Activated CD8-positive, alpha-beta T cell treated with anti-CD3 and anti-CD28 coated beads, Interleukin-2, amount 10 ng/mL, durations not matched to agents 7 days and 5 days (primary cell): ENCODE measurements at regions not wholly inside any gene's neighbourhood (a gene's known extent, or its start where the extent isn't known, plus 50 kb on each side); places are given as distances from the start of the nearest gene placed in this dataset.

Experiments
- ATAC-seq: fragments of 150-1000 bp; cut with Tn5 transposase; one replicate; pipeline ENCODE4 v1.10.0; 2021; ENCODE audit warnings: moderate library complexity
- CTCF ChIA-PET: fragments of 350-600 bp; sonication (Branson Sonifier 250); formaldehyde crosslinking; loops from one replicate; lab custom pipeline; 2021; ENCODE audit warnings: antibody characterized with exemption; lab: Charles Lee
- POLR2A ChIA-PET: fragments of 350-600 bp; sonication (Branson Sonifier 250); formaldehyde crosslinking; loops from one replicate; lab custom pipeline; 2021; ENCODE audit warnings: antibody characterized with exemption; lab: Charles Lee
- DNase-seq: peaks from one replicate; pipeline ENCODE4 v3.0.0-alpha.2; 2020
- H3K27ac Mint-ChIP-seq: one replicate; pipeline ENCODE4 v1.8.0; 2021; ENCODE audit warnings: mild to moderate bottlenecking, mixed read lengths
- H3K27me3 Mint-ChIP-seq: one replicate; pipeline ENCODE4 v1.8.0; 2021; ENCODE audit warnings: low read depth, mixed read lengths
- H3K36me3 Mint-ChIP-seq: one replicate; pipeline ENCODE4 v1.8.0; 2021; ENCODE audit warnings: low read depth, mixed read lengths
- H3K4me1 Mint-ChIP-seq: one replicate; pipeline ENCODE4 v1.8.0; 2021; ENCODE audit warnings: low read depth, mixed read lengths
- H3K4me3 Mint-ChIP-seq: one replicate; pipeline ENCODE4 v1.8.0; 2021; ENCODE audit warnings: mild to moderate bottlenecking, mixed read lengths
- H3K9me3 Mint-ChIP-seq: one replicate; pipeline ENCODE4 v1.8.0; 2022; ENCODE audit warnings: mixed read lengths; ENCODE audit not compliant: insufficient read depth

DNA sequence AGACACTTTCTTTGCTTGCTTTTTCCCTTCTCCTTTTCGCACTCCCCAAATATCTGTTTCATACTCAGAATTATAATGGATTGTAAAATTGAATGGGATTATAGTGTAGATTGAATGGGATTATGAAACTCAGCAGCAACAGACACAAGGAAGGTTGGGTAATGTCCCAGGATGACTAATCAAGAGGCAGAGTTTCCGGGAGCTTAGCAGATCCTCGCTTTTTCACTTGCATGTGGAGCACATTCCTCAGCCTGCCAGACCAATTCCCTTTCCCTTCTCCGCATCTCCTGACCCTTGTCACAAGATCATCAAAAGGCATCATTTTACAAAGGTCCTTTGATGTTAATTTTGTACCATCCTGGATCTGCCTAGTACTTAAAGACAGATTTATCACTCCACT lies 55.1 kb upstream of the SLC1A1 start:
- Mint-ChIP-seq H3K36me3 (no peaks in the 10 kb centered on the region), H3K4me1 (no peaks in the 10 kb centered on the region), H3K27me3 (no peaks in the 10 kb centered on the region), H3K9me3 (no peaks in the 10 kb centered on the region), H3K27ac (no peak overlapping the region), H3K4me3 (no peak overlapping the region)
- ATAC-seq (no peak), DNase-seq (no peak)
- ChIA-PET POLR2A (no interaction called here), CTCF (no interaction called here)

DNA sequence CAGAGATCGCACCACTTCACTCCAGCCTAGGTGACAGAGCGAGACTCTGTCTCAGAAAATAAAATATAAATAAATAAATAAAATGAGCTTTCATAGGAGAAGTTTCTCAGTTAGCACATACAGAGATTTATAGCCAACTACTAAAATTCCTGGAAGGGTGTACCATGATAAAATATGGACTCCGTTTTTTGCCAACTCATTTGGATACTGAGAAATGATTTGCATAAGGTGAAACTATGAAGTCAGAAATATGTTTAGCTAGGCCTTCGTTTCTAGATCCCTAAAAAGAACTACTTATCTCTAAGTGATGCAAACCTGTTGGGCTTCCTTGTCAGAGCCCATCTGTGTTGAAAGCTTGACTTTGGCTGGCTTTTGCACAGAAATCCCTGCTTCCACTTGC lies 56.9 kb upstream of the SLC1A1 start:
- ChIA-PET POLR2A (no interaction called here), CTCF (interaction anchor here (1.2 kb wide), 1 partner anchor 11 kb away, joined by 3 read pairs; no protein-coding TSS in a partner anchor)
- ATAC-seq (no peak), DNase-seq (no peak)
- no peaks in the 10 kb centered on the region for H3K4me1 Mint-ChIP-seq
- H3K9me3 Mint-ChIP-seq = no peaks in the 10 kb centered on the region
- no peaks in the 10 kb centered on the region for H3K36me3 Mint-ChIP-seq
- H3K27me3 Mint-ChIP-seq = no peaks in the 10 kb centered on the region
- no peak overlapping the region for H3K4me3 Mint-ChIP-seq
- H3K27ac Mint-ChIP-seq = no peak overlapping the region

DNA sequence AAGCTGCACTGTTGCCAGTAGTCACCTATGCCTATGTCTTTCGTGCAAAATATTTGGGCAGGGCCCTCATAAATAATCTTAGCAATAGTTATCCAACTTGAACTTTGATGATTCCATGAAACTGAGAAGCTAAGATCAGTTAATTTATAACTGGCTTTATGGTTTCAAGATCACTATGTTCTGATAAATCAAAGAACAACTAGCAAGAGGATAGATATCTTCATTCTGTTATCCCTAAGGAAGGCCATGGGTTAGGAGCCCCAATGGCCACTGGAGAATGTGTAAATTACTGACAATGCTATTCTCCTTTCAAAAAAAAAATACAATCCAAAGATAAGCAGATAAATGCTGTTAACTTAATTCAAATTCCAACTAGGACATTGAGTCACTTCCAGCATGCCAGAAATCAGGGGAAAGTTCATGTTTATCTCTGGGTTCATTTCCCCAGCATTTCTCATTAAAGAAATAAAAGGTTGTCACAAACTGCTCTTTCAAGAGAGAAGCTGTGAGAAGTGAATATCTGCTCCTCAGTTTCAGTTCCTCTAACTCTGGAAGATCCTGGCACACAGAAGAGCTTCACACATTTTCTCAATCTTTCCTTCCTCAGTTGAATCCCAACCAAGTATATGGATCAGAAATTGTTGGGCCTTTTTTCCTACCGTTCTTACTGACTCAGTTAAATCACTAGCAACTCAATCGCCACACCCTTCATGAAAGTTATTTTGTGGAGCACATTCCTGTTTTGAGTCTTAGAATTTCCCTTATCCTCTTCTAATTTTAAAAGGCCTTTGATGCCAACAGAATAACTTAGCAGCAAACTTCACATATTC lies 59.6 kb upstream of the SLC1A1 start:
- H3K4me3 Mint-ChIP-seq = no peak overlapping the region
- no peaks in the 10 kb centered on the region for H3K4me1 Mint-ChIP-seq
- H3K27me3 Mint-ChIP-seq = no peaks in the 10 kb centered on the region
- H3K9me3 Mint-ChIP-seq = no peaks in the 10 kb centered on the region
- H3K27ac Mint-ChIP-seq = no peak overlapping the region
- no peaks in the 10 kb centered on the region for H3K36me3 Mint-ChIP-seq
- POLR2A ChIA-PET = no interaction called here
- ATAC-seq (no peak), DNase-seq (no peak)
- CTCF ChIA-PET = interaction anchor here (1.1 kb wide), 1 partner anchor 64 kb away, joined by 3 read pairs; no protein-coding TSS in a partner anchor

DNA sequence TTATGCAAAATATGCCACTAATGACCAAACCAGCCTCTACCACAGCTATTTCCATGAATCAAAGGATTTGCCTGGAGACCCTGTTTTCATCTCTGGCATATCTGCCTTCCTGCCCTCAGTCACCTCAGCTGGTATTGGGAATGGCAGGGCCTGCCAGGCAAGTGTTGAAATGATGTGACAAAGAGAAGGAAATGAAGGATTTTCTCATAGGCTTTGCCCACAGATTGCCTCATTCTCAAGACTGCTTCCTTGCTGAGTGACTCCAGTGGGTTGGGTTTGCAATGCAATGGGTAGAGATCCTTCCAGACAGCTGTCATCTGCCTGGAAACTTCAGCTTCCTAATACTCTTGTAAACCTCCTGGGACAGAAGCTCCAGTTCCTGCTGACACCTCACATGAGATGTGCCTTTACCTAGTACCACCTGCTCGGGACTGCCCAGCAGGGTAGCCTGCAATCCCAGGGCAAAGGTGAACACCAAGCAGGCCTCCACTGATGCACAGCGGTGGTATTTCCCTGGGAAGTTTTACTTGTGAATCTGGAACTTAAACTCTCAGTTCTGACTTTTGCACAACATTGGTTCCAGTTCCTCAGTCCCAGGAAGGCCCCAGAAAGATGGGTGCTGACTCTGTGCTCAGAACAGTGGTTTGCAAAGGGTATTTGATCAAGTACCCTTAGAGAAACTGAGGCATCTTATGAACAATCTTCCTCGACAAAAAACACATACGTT lies 64.8 kb upstream of the SLC1A1 start:
- Mint-ChIP-seq H3K4me3 (no peak overlapping the region), H3K9me3 (no peaks in the 10 kb centered on the region), H3K4me1 (peaks cover 6% of the 10 kb centered on the region), H3K36me3 (no peaks in the 10 kb centered on the region), H3K27me3 (no peaks in the 10 kb centered on the region), H3K27ac (no peak overlapping the region)
- ChIA-PET POLR2A (no interaction called here), CTCF (no interaction called here)
- no peak for DNase-seq
- no peak for ATAC-seq

DNA sequence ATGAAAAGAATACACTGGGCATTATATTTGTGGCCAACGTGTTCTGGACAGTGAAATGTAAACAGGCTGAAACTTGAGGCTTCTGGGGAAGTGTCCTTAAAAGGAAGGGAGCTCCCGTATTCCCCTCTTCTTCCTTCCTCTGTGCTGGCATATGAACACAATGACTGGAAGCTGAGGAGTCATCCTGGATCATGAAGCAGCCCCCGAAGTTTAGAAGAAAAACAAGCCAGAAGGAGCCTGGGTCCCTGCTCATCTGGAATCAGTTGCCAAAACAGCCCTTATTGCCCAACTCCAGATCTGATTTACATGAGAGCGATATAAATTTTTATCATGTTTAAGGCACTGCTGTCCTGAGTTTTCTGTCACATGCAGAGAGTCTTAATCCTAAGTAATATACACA lies 65.4 kb upstream of the SLC1A1 start:
- POLR2A ChIA-PET = no interaction called here
- Mint-ChIP-seq H3K36me3 (no peaks in the 10 kb centered on the region), H3K4me1 (peaks cover 6% of the 10 kb centered on the region), H3K27me3 (no peaks in the 10 kb centered on the region), H3K9me3 (no peaks in the 10 kb centered on the region), H3K27ac (no peak overlapping the region), H3K4me3 (no peak overlapping the region)
- no peak for ATAC-seq
- no peak for DNase-seq
- CTCF ChIA-PET = no interaction called here

DNA sequence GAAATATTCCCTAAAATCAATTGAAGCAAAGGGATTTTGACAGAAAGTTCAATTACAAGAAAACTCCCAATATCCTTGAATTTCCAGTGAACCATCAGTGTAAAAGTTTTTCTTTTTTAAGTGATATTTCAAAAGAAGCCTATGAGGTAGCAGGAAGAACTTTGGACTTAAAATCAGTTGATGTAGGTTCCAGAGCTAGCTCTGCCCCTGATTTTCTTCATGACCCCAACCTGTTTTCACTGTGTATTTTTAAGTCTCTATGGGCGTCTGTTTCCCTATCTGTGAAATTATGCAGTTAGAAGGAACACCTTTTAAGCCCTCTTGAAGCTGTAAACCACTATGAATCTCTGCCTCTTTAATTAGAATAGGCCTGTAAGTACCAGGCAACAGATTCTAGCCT lies 66.2 kb upstream of the SLC1A1 start:
- Mint-ChIP-seq H3K9me3 (no peaks in the 10 kb centered on the region), H3K36me3 (no peaks in the 10 kb centered on the region), H3K4me3 (no peak overlapping the region), H3K4me1 (peaks cover 6% of the 10 kb centered on the region), H3K27ac (no peak overlapping the region), H3K27me3 (no peaks in the 10 kb centered on the region)
- CTCF ChIA-PET = no interaction called here
- DNase-seq (no peak), ATAC-seq (no peak)
- POLR2A ChIA-PET = no interaction called here

DNA sequence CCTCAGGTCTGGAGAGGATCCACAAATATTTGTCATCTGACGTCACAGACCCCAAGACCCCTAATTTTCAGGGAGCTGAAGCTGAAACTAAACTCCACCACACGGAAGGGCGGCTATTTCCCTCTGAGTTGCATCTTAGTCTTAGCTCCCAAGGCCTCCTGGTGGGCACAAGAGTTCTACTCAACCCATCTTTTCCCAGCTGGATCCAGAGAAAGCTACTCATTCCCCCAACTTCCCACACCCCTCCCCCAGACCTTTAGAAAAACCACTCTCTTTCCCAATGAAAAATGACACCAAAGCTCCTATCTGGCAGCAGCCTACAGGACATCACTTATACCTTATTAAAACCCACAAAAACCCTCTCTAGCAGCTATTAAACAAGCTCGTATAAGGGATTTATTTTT lies 67.1 kb upstream of the SLC1A1 start:
- no peaks in the 10 kb centered on the region for H3K9me3 Mint-ChIP-seq
- H3K4me3 Mint-ChIP-seq = no peak overlapping the region
- H3K36me3 Mint-ChIP-seq = no peaks in the 10 kb centered on the region
- DNase-seq (no peak), ATAC-seq (no peak)
- no peaks in the 10 kb centered on the region for H3K27me3 Mint-ChIP-seq
- ChIA-PET POLR2A (no interaction called here), CTCF (interaction anchor here (1.1 kb wide), 1 partner anchor 9 kb away, joined by 3 read pairs; no protein-coding TSS in a partner anchor)
- peaks cover 6% of the 10 kb centered on the region for H3K4me1 Mint-ChIP-seq
- H3K27ac Mint-ChIP-seq = no peak overlapping the region

DNA sequence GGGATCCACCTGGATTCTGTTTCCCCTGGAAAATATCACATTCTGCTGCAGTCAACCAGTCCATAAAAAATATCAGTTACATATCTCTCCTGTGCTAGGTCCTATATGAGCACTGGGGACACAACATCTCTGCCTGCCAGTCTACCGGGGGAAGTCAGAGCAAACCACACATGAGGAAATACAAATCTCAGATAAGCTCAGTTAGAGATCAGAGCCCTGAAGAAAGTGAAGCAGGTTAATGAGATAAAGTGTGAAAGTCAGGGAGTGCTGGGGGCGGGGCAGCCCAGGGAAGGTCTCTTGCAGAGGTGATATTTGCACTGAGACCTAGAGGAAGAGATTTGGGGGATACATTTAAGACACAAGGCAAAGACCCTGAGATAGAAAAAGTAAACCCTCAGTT lies 67.8 kb upstream of the SLC1A1 start:
- Mint-ChIP-seq H3K36me3 (no peaks in the 10 kb centered on the region), H3K4me1 (peaks cover 6% of the 10 kb centered on the region), H3K4me3 (no peak overlapping the region), H3K27me3 (no peaks in the 10 kb centered on the region), H3K27ac (no peak overlapping the region), H3K9me3 (no peaks in the 10 kb centered on the region)
- no peak for DNase-seq
- no peak for ATAC-seq
- ChIA-PET POLR2A (no interaction called here), CTCF (interaction anchor here (1.1 kb wide), 1 partner anchor 8 kb away, joined by 3 read pairs; no protein-coding TSS in a partner anchor)

DNA sequence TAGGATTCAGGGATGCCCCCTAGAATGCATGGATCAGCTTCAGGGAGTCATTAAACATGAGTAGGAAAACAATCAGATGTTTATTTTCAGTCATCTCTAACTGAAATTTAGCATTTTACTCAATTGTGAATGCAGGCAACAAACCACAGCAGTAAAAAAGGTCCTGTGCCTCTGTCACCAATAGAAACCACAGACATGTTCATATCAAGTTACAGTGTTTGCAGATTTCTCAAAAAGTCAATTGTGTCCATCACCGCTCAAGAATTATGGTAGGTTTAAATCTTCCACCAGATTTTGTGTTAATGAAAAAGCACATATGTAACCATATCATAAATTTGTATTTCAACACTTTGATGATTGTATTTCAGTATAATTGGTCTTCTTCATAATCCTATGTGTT lies 68.4 kb upstream of the SLC1A1 start:
- ATAC-seq (no peak), DNase-seq (no peak)
- H3K27me3 Mint-ChIP-seq = no peaks in the 10 kb centered on the region
- no peaks in the 10 kb centered on the region for H3K36me3 Mint-ChIP-seq
- peaks cover 6% of the 10 kb centered on the region for H3K4me1 Mint-ChIP-seq
- CTCF ChIA-PET = no interaction called here
- H3K4me3 Mint-ChIP-seq = no peak overlapping the region
- H3K27ac Mint-ChIP-seq = no peak overlapping the region
- POLR2A ChIA-PET = no interaction called here
- H3K9me3 Mint-ChIP-seq = no peaks in the 10 kb centered on the region

DNA sequence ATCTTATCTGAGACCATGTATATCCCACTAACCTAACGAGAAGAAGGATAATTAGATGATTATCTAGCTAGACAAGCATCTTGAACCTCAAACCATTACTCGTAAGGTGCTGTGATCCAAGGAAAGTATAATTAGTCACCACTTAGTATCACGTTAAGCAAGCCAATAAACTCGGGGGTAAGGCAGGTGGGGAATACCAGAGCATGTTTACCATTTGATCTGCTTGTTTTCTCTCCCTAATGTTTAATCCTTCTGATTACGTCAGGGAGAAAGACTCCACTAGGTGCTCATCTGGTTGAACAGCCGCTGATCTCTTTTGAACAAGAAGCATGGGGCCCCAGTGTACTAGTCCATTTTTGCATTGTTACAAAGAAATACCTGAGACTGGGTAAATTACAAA lies 69.9 kb upstream of the SLC1A1 start:
- H3K27ac Mint-ChIP-seq = no peak overlapping the region
- ATAC-seq (no peak), DNase-seq (no peak)
- ChIA-PET CTCF (no interaction called here), POLR2A (no interaction called here)
- no peaks in the 10 kb centered on the region for H3K27me3 Mint-ChIP-seq
- H3K9me3 Mint-ChIP-seq = no peaks in the 10 kb centered on the region
- H3K4me1 Mint-ChIP-seq = peaks cover 6% of the 10 kb centered on the region
- no peak overlapping the region for H3K4me3 Mint-ChIP-seq
- H3K36me3 Mint-ChIP-seq = no peaks in the 10 kb centered on the region

DNA sequence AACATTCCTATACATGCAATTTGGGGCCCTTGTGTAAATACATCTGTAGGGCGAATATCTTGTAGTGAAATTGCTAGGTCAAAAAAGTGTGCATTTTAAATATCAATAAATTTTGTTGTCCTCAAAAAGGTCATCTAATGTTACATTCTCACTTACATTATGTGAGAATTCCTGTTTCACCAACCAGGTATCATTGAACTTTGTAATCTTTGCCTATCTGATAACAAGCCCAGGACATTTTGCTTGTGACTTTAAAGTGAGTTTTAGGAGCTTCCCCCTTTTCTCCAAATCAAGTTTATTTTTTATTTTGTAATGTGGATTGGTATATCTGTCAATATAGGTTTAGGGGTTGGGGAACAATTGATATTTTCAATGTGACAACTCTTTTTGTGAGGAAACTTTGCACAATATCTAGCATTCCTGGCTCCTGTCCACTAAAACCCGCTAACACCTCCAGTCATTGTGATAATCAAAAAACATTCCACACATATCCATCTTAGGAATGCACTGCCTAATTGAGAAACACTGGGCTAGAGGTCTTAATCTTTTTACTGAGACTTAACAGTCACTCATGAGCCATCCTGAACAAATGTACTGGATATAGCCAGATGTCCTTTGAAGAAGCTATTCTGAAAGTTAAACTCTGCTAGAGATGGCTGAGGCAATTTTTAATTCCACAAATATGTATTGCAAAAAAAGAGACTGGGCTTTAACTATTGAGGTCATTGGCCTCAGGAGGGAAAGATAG lies 72.5 kb upstream of the SLC1A1 start:
- Mint-ChIP-seq H3K9me3 (no peaks in the 10 kb centered on the region), H3K4me1 (peaks cover 5% of the 10 kb centered on the region), H3K36me3 (no peaks in the 10 kb centered on the region), H3K27me3 (no peaks in the 10 kb centered on the region), H3K27ac (no peak overlapping the region), H3K4me3 (no peak overlapping the region)
- no peak for ATAC-seq
- no peak for DNase-seq
- POLR2A ChIA-PET = no interaction called here
- CTCF ChIA-PET = no interaction called here

DNA sequence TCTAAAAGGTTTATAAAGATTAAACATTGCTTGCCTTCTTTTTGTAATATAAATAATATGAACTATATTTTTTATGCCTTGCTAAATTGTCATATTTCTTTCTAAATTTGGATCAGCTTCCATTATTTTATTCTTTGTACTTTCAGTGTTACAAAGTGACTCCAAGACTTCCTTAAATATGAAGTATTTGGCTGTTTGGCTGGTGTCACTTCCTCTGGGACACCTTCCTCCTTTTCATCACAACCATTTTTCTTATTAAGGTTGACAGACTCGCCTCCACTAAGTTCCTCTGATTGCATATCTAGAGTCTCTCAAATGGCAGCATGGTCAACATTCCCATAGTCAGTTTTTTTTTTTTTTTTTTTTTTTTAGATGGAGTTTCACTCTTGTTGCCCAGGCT lies 73.8 kb upstream of the SLC1A1 start:
- CTCF ChIA-PET = no interaction called here
- Mint-ChIP-seq H3K4me3 (no peak overlapping the region), H3K4me1 (no peaks in the 10 kb centered on the region), H3K9me3 (no peaks in the 10 kb centered on the region), H3K27me3 (no peaks in the 10 kb centered on the region), H3K27ac (no peak overlapping the region), H3K36me3 (no peaks in the 10 kb centered on the region)
- ATAC-seq (no peak), DNase-seq (no peak)
- POLR2A ChIA-PET = no interaction called here
